ENCODE measurements at regions not wholly inside any gene's neighbourhood (a gene's known extent, or its start where the extent isn't known, plus 50 kb on each side); places are given as distances from the start of the nearest gene placed in this dataset.

- TF ChIP-seq CTCF (IDR thresholded peaks at IDR 0.05; ENCODE audit: insufficient read depth, low read length, poor library complexity, severe bottlenecking), result no peak
- H3K27me3 ChIP-seq (replicated peaks; ENCODE audit: control insufficient read depth, insufficient read depth, low read length), result no peaks in the 10 kb centered on the region
- no peak for DNase-seq (ENCODE audit: extremely low read depth, insufficient read length)
- no peaks in the 10 kb centered on the region for H3K36me3 ChIP-seq (ENCODE audit: control insufficient read depth, insufficient read depth, low read length)
- no peak overlapping the region for H3K4me3 ChIP-seq (replicated peaks; ENCODE audit: low read depth, low read length)
Observed at GRCh38 chr1:222136869-222137268, 395.0 kb upstream of the DUSP10 start.

GRCh38 chr1:222129041-222129440 is 387.2 kb upstream of the DUSP10 start:
- no peak for TF ChIP-seq CTCF (IDR thresholded peaks at IDR 0.05; ENCODE audit: insufficient read depth, low read length, poor library complexity, severe bottlenecking)
- no peak for DNase-seq (ENCODE audit: extremely low read depth, insufficient read length)
- H3K36me3 ChIP-seq (ENCODE audit: control insufficient read depth, insufficient read depth, low read length), result no peaks in the 10 kb centered on the region
- H3K4me3 ChIP-seq (replicated peaks; ENCODE audit: low read depth, low read length), result no peak overlapping the region
- no peaks in the 10 kb centered on the region for H3K27me3 ChIP-seq (replicated peaks; ENCODE audit: control insufficient read depth, insufficient read depth, low read length)

- no peaks in the 10 kb centered on the region for H3K36me3 ChIP-seq (ENCODE audit: control insufficient read depth, insufficient read depth, low read length)
- no peaks in the 10 kb centered on the region for H3K27me3 ChIP-seq (replicated peaks; ENCODE audit: control insufficient read depth, insufficient read depth, low read length)
- no peak for TF ChIP-seq CTCF (IDR thresholded peaks at IDR 0.05; ENCODE audit: insufficient read depth, low read length, poor library complexity, severe bottlenecking)
- no peak overlapping the region for H3K4me3 ChIP-seq (replicated peaks; ENCODE audit: low read depth, low read length)
- DNase-seq (ENCODE audit: extremely low read depth, insufficient read length), result no peak
Observed at GRCh38 chr1:222127526-222128152, 385.8 kb upstream of the DUSP10 start.

- no peaks in the 10 kb centered on the region for H3K27me3 ChIP-seq (replicated peaks; ENCODE audit: control insufficient read depth, insufficient read depth, low read length)
- H3K4me3 ChIP-seq (replicated peaks; ENCODE audit: low read depth, low read length), result no peak overlapping the region
- H3K36me3 ChIP-seq (ENCODE audit: control insufficient read depth, insufficient read depth, low read length), result no peaks in the 10 kb centered on the region
- no peak for TF ChIP-seq CTCF (IDR thresholded peaks at IDR 0.05; ENCODE audit: insufficient read depth, low read length, poor library complexity, severe bottlenecking)
- no peak for DNase-seq (ENCODE audit: extremely low read depth, insufficient read length)
Observed at GRCh38 chr1:222127096-222127495, 385.2 kb upstream of the DUSP10 start.

GRCh38 chr1:222126052-222126451 is 384.2 kb upstream of the DUSP10 start:
- H3K4me3 ChIP-seq (replicated peaks; ENCODE audit: low read depth, low read length), result no peak overlapping the region
- H3K36me3 ChIP-seq (ENCODE audit: control insufficient read depth, insufficient read depth, low read length), result no peaks in the 10 kb centered on the region
- no peak for DNase-seq (ENCODE audit: extremely low read depth, insufficient read length)
- H3K27me3 ChIP-seq (replicated peaks; ENCODE audit: control insufficient read depth, insufficient read depth, low read length), result no peaks in the 10 kb centered on the region
- TF ChIP-seq CTCF (IDR thresholded peaks at IDR 0.05; ENCODE audit: insufficient read depth, low read length, poor library complexity, severe bottlenecking), result no peak

- TF ChIP-seq CTCF (IDR thresholded peaks at IDR 0.05; ENCODE audit: insufficient read depth, low read length, poor library complexity, severe bottlenecking), result peak; percentile 11
- DNase-seq (ENCODE audit: extremely low read depth, insufficient read length), result no peak
- Histone ChIP-seq H3K27me3 (replicated peaks; ENCODE audit: control insufficient read depth, insufficient read depth, low read length) (no peaks in the 10 kb centered on the region), H3K4me3 (replicated peaks; ENCODE audit: low read depth, low read length) (no peak overlapping the region), H3K36me3 (ENCODE audit: control insufficient read depth, insufficient read depth, low read length) (no peaks in the 10 kb centered on the region)
Observed at GRCh38 chr1:222124602-222125001, 382.7 kb upstream of the DUSP10 start.

Data from GM06990 (cell line).